Endothelial cell of umbilical vein (primary cell): ENCODE measurements at regions not wholly inside any gene's neighbourhood (a gene's known extent, or its start where the extent isn't known, plus 50 kb on each side); places are given as distances from the start of the nearest gene placed in this dataset.

Experiments
- EZH2 ChIP-seq: IDR thresholded peaks from 2 replicates; pipeline ENCODE4 v1.6.1; 2012; ENCODE audit warnings: borderline replicate concordance, low read depth, mild to moderate bottlenecking, moderate library complexity, low read length, inconsistent platforms; ENCODE audit not compliant: severe bottlenecking
- MYC ChIP-seq: IDR thresholded peaks from one replicate; pipeline ENCODE4 v1.6.1; 2011; ENCODE audit warnings: mild to moderate bottlenecking, low read depth, low read length
- POLR2A ChIP-seq: IDR thresholded peaks from 2 replicates; pipeline ENCODE4 v1.6.1; 2012; ENCODE audit warnings: low read depth, mild to moderate bottlenecking, control low read depth, low read length
- POLR2AphosphoS5 ChIP-seq: IDR thresholded peaks from 2 replicates; pipeline ENCODE4 v1.6.1; 2012; ENCODE audit warnings: low read depth, mild to moderate bottlenecking, control low read depth, low read length, moderate library complexity; ENCODE audit not compliant: insufficient read depth
- TF ChIP-seq, protein P1 (sequence below), 2 donors: IDR thresholded peaks; 1 replicate in 1 of 2; 2 replicates in 1 of 2; pipeline ENCODE4 v1.5.1; 2011; ENCODE audit warnings: low read length in 2 of 2, mild to moderate bottlenecking in 2 of 2, moderate library complexity in 2 of 2, control low read depth in 1 of 2, inconsistent platforms in 1 of 2, low read depth in 1 of 2; ENCODE audit not compliant: insufficient read depth in 1 of 2; ENCODE audit errors: extremely low read depth in 1 of 2

DNA sequence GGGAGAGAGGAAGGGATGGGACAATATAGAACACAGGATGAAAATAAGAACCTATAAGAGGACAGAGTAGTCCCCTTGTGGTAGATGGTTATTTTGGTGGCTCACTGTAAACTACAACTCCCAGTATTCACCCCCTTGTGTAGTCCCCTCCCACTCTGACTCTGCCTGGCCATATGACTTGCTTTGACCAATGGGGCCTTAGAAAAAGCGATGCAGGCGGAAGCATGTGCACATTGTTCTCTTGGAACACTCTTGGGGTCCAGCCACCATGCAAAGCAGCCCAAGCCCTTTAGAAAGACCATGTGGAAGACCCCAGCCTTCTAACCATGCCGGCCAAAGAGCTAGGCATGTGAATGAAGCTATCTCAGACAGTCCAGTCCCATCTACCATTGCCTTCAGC lies 415.0 kb downstream of the BCOR start:
- TF ChIP-seq, protein P1, sequence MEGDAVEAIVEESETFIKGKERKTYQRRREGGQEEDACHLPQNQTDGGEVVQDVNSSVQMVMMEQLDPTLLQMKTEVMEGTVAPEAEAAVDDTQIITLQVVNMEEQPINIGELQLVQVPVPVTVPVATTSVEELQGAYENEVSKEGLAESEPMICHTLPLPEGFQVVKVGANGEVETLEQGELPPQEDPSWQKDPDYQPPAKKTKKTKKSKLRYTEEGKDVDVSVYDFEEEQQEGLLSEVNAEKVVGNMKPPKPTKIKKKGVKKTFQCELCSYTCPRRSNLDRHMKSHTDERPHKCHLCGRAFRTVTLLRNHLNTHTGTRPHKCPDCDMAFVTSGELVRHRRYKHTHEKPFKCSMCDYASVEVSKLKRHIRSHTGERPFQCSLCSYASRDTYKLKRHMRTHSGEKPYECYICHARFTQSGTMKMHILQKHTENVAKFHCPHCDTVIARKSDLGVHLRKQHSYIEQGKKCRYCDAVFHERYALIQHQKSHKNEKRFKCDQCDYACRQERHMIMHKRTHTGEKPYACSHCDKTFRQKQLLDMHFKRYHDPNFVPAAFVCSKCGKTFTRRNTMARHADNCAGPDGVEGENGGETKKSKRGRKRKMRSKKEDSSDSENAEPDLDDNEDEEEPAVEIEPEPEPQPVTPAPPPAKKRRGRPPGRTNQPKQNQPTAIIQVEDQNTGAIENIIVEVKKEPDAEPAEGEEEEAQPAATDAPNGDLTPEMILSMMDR (IDR thresholded peaks at IDR 0.05; ENCODE audit: extremely low read depth in 1 of 2, insufficient read depth in 1 of 2, low read depth in 1 of 2, low read length in 2 of 2): no peak
- TF ChIP-seq EZH2 (no peak), POLR2A (no peak), POLR2AphosphoS5 (no peak), MYC (no peak)
